IMR-90 (cell line): ENCODE measurements at regions not wholly inside any gene's neighbourhood (a gene's known extent, or its start where the extent isn't known, plus 50 kb on each side); places are given as distances from the start of the nearest gene placed in this dataset.
A peak's percentile ranks its signal among the peaks of the same experiment; 100 is the strongest.

Experiments used
- ATAC-seq: fragments of 200-7000 bp; cut with Tn5 transposase; 2 replicates; pipeline ENCODE4 v1.9.1; 2020; ENCODE audit warnings: low read depth, mild to moderate bottlenecking, moderate library complexity
- BruUV-seq: library from RNA; stranded (reverse); fragments of 400-500 nt; replicated peaks from 2 replicates; lab custom pipeline; 2021; lab: Mats Ljungman, UMichigan
- CTCF ChIA-PET: fragments of 300-600 bp; formaldehyde crosslinking; extraction: SDS; loops from one replicate; lab custom pipeline; 2021; ENCODE audit warnings: antibody characterized with exemption; lab: Yijun Ruan, JAX
- POLR2A ChIA-PET: fragments of 300-600 bp; sonication (Branson Sonifier 250); formaldehyde crosslinking; loops from one replicate; lab custom pipeline; 2022; ENCODE audit warnings: antibody characterized with exemption; ENCODE audit not compliant: unreplicated experiment; lab: Charles Lee
- DNase-seq: peaks from one replicate; pipeline ENCODE4 v3.0.0; 2013
- H2AFZ ChIP-seq: replicated peaks from 2 replicates; pipeline ENCODE3; 2013; ENCODE audit warnings: low read length, mild to moderate bottlenecking; ENCODE audit not compliant: poor library complexity
- H2AK5ac ChIP-seq: 2 replicates; pipeline ENCODE4 v1.6.1; 2013; ENCODE audit warnings: low read depth, low read length, inconsistent platforms
- H2AK9ac ChIP-seq: replicated peaks from 2 replicates; pipeline ENCODE3; 2013; ENCODE audit warnings: mild to moderate bottlenecking, low read depth, low read length, moderate library complexity; ENCODE audit not compliant: poor library complexity
- H2BK120ac ChIP-seq: 2 replicates; pipeline ENCODE4 v1.6.1; 2013; ENCODE audit warnings: low read depth, low read length, inconsistent platforms
- H2BK15ac ChIP-seq: 3 replicates; pipeline ENCODE4 v1.6.1; 2013; ENCODE audit warnings: low read depth, low read length, inconsistent platforms
- H2BK20ac ChIP-seq: 2 replicates; pipeline ENCODE4 v1.6.1; 2013; ENCODE audit warnings: low read depth, mild to moderate bottlenecking, inconsistent platforms, low read length, moderate library complexity
- H2BK5ac ChIP-seq: 2 replicates; pipeline ENCODE4 v1.6.1; 2013; ENCODE audit warnings: mild to moderate bottlenecking, low read depth, low read length, inconsistent platforms; ENCODE audit not compliant: poor library complexity, severe bottlenecking
- H3K14ac ChIP-seq: replicated peaks from 2 replicates; pipeline ENCODE4 v1.6.1; 2013; ENCODE audit warnings: low read depth, low read length, inconsistent platforms
- H3K18ac ChIP-seq: 2 replicates; pipeline ENCODE4 v1.6.1; 2013; ENCODE audit warnings: low read depth, low read length, control low read depth
- H3K23ac ChIP-seq: 2 replicates; pipeline ENCODE4 v1.6.1; 2013; ENCODE audit warnings: low read depth, low read length, inconsistent platforms
- H3K27ac ChIP-seq: 2 replicates; pipeline ENCODE4 v1.5.1; 2013; ENCODE audit warnings: mild to moderate bottlenecking, control low read depth, low read length; ENCODE audit not compliant: insufficient read depth
- H3K27me3 ChIP-seq: 2 replicates; pipeline ENCODE4 v1.6.1; 2013; ENCODE audit warnings: low read length; ENCODE audit not compliant: control insufficient read depth, insufficient read depth
- H3K36me3 ChIP-seq: 2 replicates; pipeline ENCODE4 v1.6.1; 2013; ENCODE audit warnings: low read length, mixed read lengths; ENCODE audit not compliant: control insufficient read depth, insufficient read depth
- H3K4ac ChIP-seq: 2 replicates; pipeline ENCODE4 v1.6.1; 2013; ENCODE audit warnings: low read depth, low read length, inconsistent platforms
- H3K4me1 ChIP-seq: 2 replicates; pipeline ENCODE4 v1.6.1; 2013; ENCODE audit warnings: low read length, mixed read lengths; ENCODE audit not compliant: control insufficient read depth, insufficient read depth
- H3K4me2 ChIP-seq: 2 replicates; pipeline ENCODE4 v1.6.1; 2013; ENCODE audit warnings: low read depth, mild to moderate bottlenecking, control low read depth, low read length, moderate library complexity
- H3K4me3 ChIP-seq: 2 replicates; pipeline ENCODE4 v1.5.1; 2013; ENCODE audit warnings: low read depth, mild to moderate bottlenecking, control low read depth, low read length, moderate library complexity; ENCODE audit not compliant: insufficient read depth
- H3K56ac ChIP-seq: 2 replicates; pipeline ENCODE4 v1.6.1; 2013; ENCODE audit warnings: low read length, inconsistent platforms; ENCODE audit not compliant: insufficient read depth; ENCODE audit errors: extremely low read depth
- H3K79me1 ChIP-seq, 2 experiments: 2 replicates each; pipeline ENCODE4 v1.6.1; 2013; ENCODE audit warnings: low read length in 2 of 2, inconsistent platforms in 1 of 2, low read depth in 1 of 2
- H3K9ac ChIP-seq: 2 replicates; pipeline ENCODE4 v1.6.1; 2013; ENCODE audit warnings: low read depth, low read length, control low read depth
- H3K9me1 ChIP-seq: 2 replicates; pipeline ENCODE4 v1.6.1; 2013; ENCODE audit warnings: low read length, inconsistent platforms; ENCODE audit not compliant: insufficient read depth
- H3K9me3 ChIP-seq: 2 replicates; pipeline ENCODE4 v1.6.1; 2013; ENCODE audit warnings: low read length; ENCODE audit not compliant: control insufficient read depth, insufficient read depth
- H4K20me1 ChIP-seq: 2 replicates; pipeline ENCODE4 v1.6.1; 2013; ENCODE audit warnings: low read length, inconsistent platforms; ENCODE audit not compliant: insufficient read depth
- H4K5ac ChIP-seq: 2 replicates; pipeline ENCODE4 v1.6.1; 2013; ENCODE audit warnings: mild to moderate bottlenecking, low read depth, low read length, control low read depth
- H4K8ac ChIP-seq, 2 experiments: 2 replicates each; pipeline ENCODE4 v1.6.1; 2013; ENCODE audit warnings: low read depth in 2 of 2, low read length in 2 of 2, control low read depth in 1 of 2, inconsistent platforms in 1 of 2
- H4K91ac ChIP-seq: 2 replicates; pipeline ENCODE4 v1.6.1; 2013; ENCODE audit warnings: low read depth, low read length, inconsistent platforms; ENCODE audit not compliant: insufficient read depth
- CEBPB ChIP-seq: IDR thresholded peaks from 2 replicates; pipeline ENCODE4 v1.6.1; 2012; ENCODE audit warnings: low read depth, low read length, improper control_type of control experiment
- MAFK ChIP-seq: IDR thresholded peaks from 2 replicates; pipeline ENCODE4 v1.6.1; 2012; ENCODE audit warnings: low read depth, low read length, improper control_type of control experiment
- MAZ ChIP-seq: IDR thresholded peaks from 2 replicates; pipeline ENCODE4 v1.6.1; 2012; ENCODE audit warnings: low read depth, mild to moderate bottlenecking, low read length, improper control_type of control experiment, moderate library complexity, borderline replicate concordance
- POLR2A ChIP-seq: IDR thresholded peaks from 2 replicates; pipeline ENCODE4 v1.6.1; 2012; ENCODE audit warnings: mild to moderate bottlenecking, low read depth, low read length
- RAD21 ChIP-seq: IDR thresholded peaks from 2 replicates; pipeline ENCODE4 v1.6.1; 2012; ENCODE audit warnings: low read length, improper control_type of control experiment
- RFX5 ChIP-seq: IDR thresholded peaks from 2 replicates; pipeline ENCODE4 v1.8.0; 2012; ENCODE audit warnings: low read depth, mild to moderate bottlenecking, low read length, moderate library complexity
- WGBS, 2 experiments: methylation state at CpG; one replicate each; pipeline versions ENCODE4 v1.1.5 to v1.1.7; 2013; ENCODE audit warnings: missing lambda C conversion rate in 2 of 2; ENCODE audit not compliant: insufficient read length in 1 of 2; ENCODE audit errors: extremely low coverage in 2 of 2; 5-methylcytosine and 5-hydroxymethylcytosine counted together
- dilution Hi-C: fragments of 300-500 bp; cut with HindIII; formaldehyde crosslinking; loops from one replicate; pipeline ENCODE4 v1.14.3; 2018; ENCODE audit warnings: low sequenced_read_pairs; ENCODE audit not compliant: unreplicated experiment
- in situ Hi-C: fragments of 300-500 bp; cut with MboI; formaldehyde crosslinking; loops from 3 replicates; pipeline ENCODE4 v1.14.3; 2019; ENCODE audit warnings: low sequenced_read_pairs, inconsistent platforms, mixed read lengths
- intact Hi-C: fragments of 100-400 bp; cut with micrococcal nuclease; formaldehyde crosslinking; loops from 2 replicates; pipeline ENCODE4 v1.10.0; 2022
- TF ChIP-seq, protein P1 (sequence below): conservative IDR thresholded peaks from 2 replicates; pipeline ENCODE4 v1.5.1; 2012; ENCODE audit warnings: mild to moderate bottlenecking, low read depth, low read length, improper control_type of control experiment
- TF ChIP-seq, protein P2 (sequence below): fragments of 150-350 bp; IDR thresholded peaks from 2 replicates; pipeline ENCODE4 v1.6.1; 2016; ENCODE audit warnings: low read depth, mild to moderate bottlenecking, low read length, moderate library complexity, borderline replicate concordance
- TF ChIP-seq, protein P3 (sequence below): fragments of 150-350 bp; IDR thresholded peaks from 2 replicates; pipeline ENCODE4 v1.6.1; 2017; ENCODE audit warnings: mild to moderate bottlenecking, antibody characterized with exemption, low read length, low read depth

DNA sequence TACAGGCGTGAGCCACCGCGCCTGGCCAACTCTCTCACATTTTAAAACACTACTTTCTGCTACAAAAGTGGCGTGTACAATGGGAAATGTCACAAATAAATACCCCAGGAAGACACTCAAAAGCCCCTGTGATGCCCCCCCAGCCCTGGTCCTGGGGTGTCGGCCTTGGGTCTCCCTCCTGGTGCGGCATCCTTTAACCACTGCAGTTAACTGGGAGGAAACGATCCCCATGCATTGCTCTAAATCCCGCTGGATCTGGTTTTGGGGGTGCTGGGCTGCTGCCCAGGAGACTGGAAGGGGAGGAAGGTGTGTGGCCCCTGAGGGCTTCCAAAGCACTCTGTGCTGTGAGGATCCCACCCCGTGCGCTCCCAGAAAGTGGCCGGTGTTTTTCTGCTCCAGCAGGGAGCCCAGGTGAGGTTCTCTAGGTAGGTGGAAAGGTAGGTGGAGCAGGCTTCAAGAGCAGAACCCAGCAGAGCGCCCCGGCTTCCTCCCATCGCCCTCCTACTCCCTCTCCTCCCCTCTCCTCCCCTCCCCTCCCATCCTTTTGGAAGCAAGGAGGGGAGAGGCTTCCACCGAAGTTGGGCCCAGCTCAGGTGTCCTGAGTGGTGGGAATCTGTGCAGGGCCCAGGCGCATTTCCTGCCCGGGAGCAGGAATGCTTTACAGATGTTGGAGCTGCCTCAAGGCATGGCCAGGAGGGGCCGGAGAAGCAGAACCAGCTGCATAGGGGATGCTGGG is 363.3 kb downstream of the SEC14L1 start:
- Histone ChIP-seq H3K9me1 (peaks cover 5% of the 10 kb centered on the region; the same call in 1 of the 2 replicates), H3K4me1 (no peaks in the 10 kb centered on the region; the same call in 1 of the 2 replicates), H3K4ac (no peak overlapping the region), H4K8ac (no peak overlapping the region), H3K27ac (no peak overlapping the region), H2AK5ac (no peak overlapping the region), H3K9me3 (no peaks in the 10 kb centered on the region), H3K23ac (no peak overlapping the region), H2AK9ac (peak overlapping the region; percentile 30), H3K79me1 (0 out of 4 replicates have a peak, but pooled peaks cover 0 to 5% of the 10 kb centered on the region in 2 experiments), H3K4me3 (no peak overlapping the region), H4K5ac (no peak overlapping the region), H3K36me3 (peaks cover 26% of the 10 kb centered on the region), H3K56ac (no peak overlapping the region), H4K91ac (no peak overlapping the region), H2BK5ac (no peak overlapping the region), H4K20me1 (peaks cover 8% of the 10 kb centered on the region; the same call in 1 of the 2 replicates), H2BK120ac (no peak overlapping the region), H3K4me2 (no peak overlapping the region), H3K18ac (no peak overlapping the region), H3K14ac (no peak overlapping the region), H2BK20ac (no peak overlapping the region), H2BK15ac (no peak overlapping the region), H3K27me3 (no peaks in the 10 kb centered on the region), H3K9ac (no peak overlapping the region), H2AFZ (peak overlapping the region; percentile 13)
- dilution Hi-C loops (no loop called here), in situ Hi-C loops (no loop called here), intact Hi-C loops (no loop called here)
- TF ChIP-seq CEBPB = no peak
- no peak for TF ChIP-seq MAFK
- no peak for TF ChIP-seq RFX5
- no peak for TF ChIP-seq MAZ
- TF ChIP-seq RAD21 = no peak
- TF ChIP-seq, protein P1, sequence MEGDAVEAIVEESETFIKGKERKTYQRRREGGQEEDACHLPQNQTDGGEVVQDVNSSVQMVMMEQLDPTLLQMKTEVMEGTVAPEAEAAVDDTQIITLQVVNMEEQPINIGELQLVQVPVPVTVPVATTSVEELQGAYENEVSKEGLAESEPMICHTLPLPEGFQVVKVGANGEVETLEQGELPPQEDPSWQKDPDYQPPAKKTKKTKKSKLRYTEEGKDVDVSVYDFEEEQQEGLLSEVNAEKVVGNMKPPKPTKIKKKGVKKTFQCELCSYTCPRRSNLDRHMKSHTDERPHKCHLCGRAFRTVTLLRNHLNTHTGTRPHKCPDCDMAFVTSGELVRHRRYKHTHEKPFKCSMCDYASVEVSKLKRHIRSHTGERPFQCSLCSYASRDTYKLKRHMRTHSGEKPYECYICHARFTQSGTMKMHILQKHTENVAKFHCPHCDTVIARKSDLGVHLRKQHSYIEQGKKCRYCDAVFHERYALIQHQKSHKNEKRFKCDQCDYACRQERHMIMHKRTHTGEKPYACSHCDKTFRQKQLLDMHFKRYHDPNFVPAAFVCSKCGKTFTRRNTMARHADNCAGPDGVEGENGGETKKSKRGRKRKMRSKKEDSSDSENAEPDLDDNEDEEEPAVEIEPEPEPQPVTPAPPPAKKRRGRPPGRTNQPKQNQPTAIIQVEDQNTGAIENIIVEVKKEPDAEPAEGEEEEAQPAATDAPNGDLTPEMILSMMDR = no peak
- TF ChIP-seq, protein P2, sequence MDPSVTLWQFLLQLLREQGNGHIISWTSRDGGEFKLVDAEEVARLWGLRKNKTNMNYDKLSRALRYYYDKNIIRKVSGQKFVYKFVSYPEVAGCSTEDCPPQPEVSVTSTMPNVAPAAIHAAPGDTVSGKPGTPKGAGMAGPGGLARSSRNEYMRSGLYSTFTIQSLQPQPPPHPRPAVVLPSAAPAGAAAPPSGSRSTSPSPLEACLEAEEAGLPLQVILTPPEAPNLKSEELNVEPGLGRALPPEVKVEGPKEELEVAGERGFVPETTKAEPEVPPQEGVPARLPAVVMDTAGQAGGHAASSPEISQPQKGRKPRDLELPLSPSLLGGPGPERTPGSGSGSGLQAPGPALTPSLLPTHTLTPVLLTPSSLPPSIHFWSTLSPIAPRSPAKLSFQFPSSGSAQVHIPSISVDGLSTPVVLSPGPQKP = no peak
- TF ChIP-seq, protein P3, sequence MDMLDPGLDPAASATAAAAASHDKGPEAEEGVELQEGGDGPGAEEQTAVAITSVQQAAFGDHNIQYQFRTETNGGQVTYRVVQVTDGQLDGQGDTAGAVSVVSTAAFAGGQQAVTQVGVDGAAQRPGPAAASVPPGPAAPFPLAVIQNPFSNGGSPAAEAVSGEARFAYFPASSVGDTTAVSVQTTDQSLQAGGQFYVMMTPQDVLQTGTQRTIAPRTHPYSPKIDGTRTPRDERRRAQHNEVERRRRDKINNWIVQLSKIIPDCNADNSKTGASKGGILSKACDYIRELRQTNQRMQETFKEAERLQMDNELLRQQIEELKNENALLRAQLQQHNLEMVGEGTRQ = no peak
- TF ChIP-seq POLR2A = no peak
- 74% methylated on average over 4 of the region's 18 CpGs; no CpG with 5 or more reads in 1 of the 2 experiments for WGBS, 2 experiments
- no peak for ATAC-seq
- ChIA-PET CTCF (no interaction called here), POLR2A (no interaction called here)
- no peak for DNase-seq
- no TSS peak for BruUV-seq
